ENCODE measurements at regions not wholly inside any gene's neighbourhood (a gene's known extent, or its start where the extent isn't known, plus 50 kb on each side); places are given as distances from the start of the nearest gene placed in this dataset.

- no peak for DNase-seq
Measured at GRCh38 chr2:16023506-16024360, 83.4 kb downstream of the MYCN start.

- no peak for DNase-seq
Measured at GRCh38 chr2:16022548-16023240, 82.3 kb downstream of the MYCN start.

GRCh38 chr2:16021611-16022363, 81.4 kb downstream of the MYCN start:
- DNase-seq = no peak

GRCh38 chr2:16020389-16021008, 80.1 kb downstream of the MYCN start:
- no peak for DNase-seq

- DNase-seq = no peak
Measured at GRCh38 chr2:16019617-16020351, 79.4 kb downstream of the MYCN start.

- no peak for DNase-seq
Measured at GRCh38 chr2:16019060-16019480, 78.7 kb downstream of the MYCN start.

- no peak for DNase-seq
Measured at GRCh38 chr2:16018277-16019059, 78.1 kb downstream of the MYCN start.

- DNase-seq = no peak
Measured at GRCh38 chr2:16016282-16016681, 75.9 kb downstream of the MYCN start.

GRCh38 chr2:16015903-16016265, 75.5 kb downstream of the MYCN start:
- no peak for DNase-seq

GRCh38 chr2:16015210-16015902, 75.0 kb downstream of the MYCN start:
- no peak for DNase-seq

- DNase-seq = no peak
Measured at GRCh38 chr2:16014802-16015201, 74.5 kb downstream of the MYCN start.

- no peak for DNase-seq
Measured at GRCh38 chr2:16014041-16014787, 73.9 kb downstream of the MYCN start.

- DNase-seq = no peak
Measured at GRCh38 chr2:16013359-16013911, 73.1 kb downstream of the MYCN start.

GRCh38 chr2:16012626-16013358, 72.4 kb downstream of the MYCN start:
- DNase-seq = no peak

GRCh38 chr2:16012029-16012596, 71.8 kb downstream of the MYCN start:
- no peak for DNase-seq

GRCh38 chr2:16011621-16011960, 71.2 kb downstream of the MYCN start:
- DNase-seq = no peak

GRCh38 chr2:16010951-16011620, 70.7 kb downstream of the MYCN start:
- DNase-seq = no peak

- no peak for DNase-seq
Measured at GRCh38 chr2:16010011-16010410, 69.7 kb downstream of the MYCN start.
